ENCODE measurements at regions not wholly inside any gene's neighbourhood (a gene's known extent, or its start where the extent isn't known, plus 50 kb on each side); places are given as distances from the start of the nearest gene placed in this dataset.

- H3K9me3 ChIP-seq (ENCODE audit: insufficient read depth, low read length): no peaks in the 10 kb centered on the region
- no peak overlapping the region for H3K9ac ChIP-seq (ENCODE audit: insufficient read length, low read depth)
- no peak for DNase-seq (ENCODE audit: low read depth, low spot score)
- H3K4me3 ChIP-seq (ENCODE audit: insufficient read length, low read depth): no peak overlapping the region
- H3K27me3 ChIP-seq (ENCODE audit: insufficient read depth, insufficient read length): no peaks in the 10 kb centered on the region
- no peaks in the 10 kb centered on the region for H3K4me1 ChIP-seq (ENCODE audit: insufficient read depth, insufficient read length)
- TF ChIP-seq YY1 (IDR thresholded peaks at IDR 0.05; ENCODE audit: insufficient read depth, insufficient read length) (no peak), SUZ12 (IDR thresholded peaks at IDR 0.05; ENCODE audit: extremely low read depth, insufficient read depth, insufficient read length) (no peak), ZNF274 (IDR thresholded peaks at IDR 0.05; ENCODE audit: low read depth, low read length) (no peak)
- H3K36me3 ChIP-seq (ENCODE audit: insufficient read depth, insufficient read length, low read length): no peaks in the 10 kb centered on the region
These were observed 155.7 kb upstream of the ARHGAP20 start for GRCh38 chr11:110867951-110868350.

- Histone ChIP-seq H3K27me3 (ENCODE audit: insufficient read depth, insufficient read length) (no peaks in the 10 kb centered on the region), H3K36me3 (ENCODE audit: insufficient read depth, insufficient read length, low read length) (no peaks in the 10 kb centered on the region), H3K4me1 (ENCODE audit: insufficient read depth, insufficient read length) (no peaks in the 10 kb centered on the region), H3K9ac (ENCODE audit: insufficient read length, low read depth) (no peak overlapping the region), H3K4me3 (ENCODE audit: insufficient read length, low read depth) (no peak overlapping the region), H3K9me3 (ENCODE audit: insufficient read depth, low read length) (no peaks in the 10 kb centered on the region)
- no peak for TF ChIP-seq ZNF274 (IDR thresholded peaks at IDR 0.05; ENCODE audit: low read depth, low read length)
- TF ChIP-seq YY1 (IDR thresholded peaks at IDR 0.05; ENCODE audit: insufficient read depth, insufficient read length): no peak
- TF ChIP-seq SUZ12 (IDR thresholded peaks at IDR 0.05; ENCODE audit: extremely low read depth, insufficient read depth, insufficient read length): no peak
- no peak for DNase-seq (ENCODE audit: low read depth, low spot score)
These were observed 153.8 kb upstream of the ARHGAP20 start for GRCh38 chr11:110866081-110866480.

GRCh38 chr11:110862407-110862806 lies 150.2 kb upstream of the ARHGAP20 start:
- no peaks in the 10 kb centered on the region for H3K4me1 ChIP-seq (ENCODE audit: insufficient read depth, insufficient read length)
- DNase-seq (ENCODE audit: low read depth, low spot score): no peak
- no peak overlapping the region for H3K4me3 ChIP-seq (ENCODE audit: insufficient read length, low read depth)
- TF ChIP-seq ZNF274 (IDR thresholded peaks at IDR 0.05; ENCODE audit: low read depth, low read length) (no peak), SUZ12 (IDR thresholded peaks at IDR 0.05; ENCODE audit: extremely low read depth, insufficient read depth, insufficient read length) (no peak), YY1 (IDR thresholded peaks at IDR 0.05; ENCODE audit: insufficient read depth, insufficient read length) (no peak)
- no peaks in the 10 kb centered on the region for H3K27me3 ChIP-seq (ENCODE audit: insufficient read depth, insufficient read length)
- no peaks in the 10 kb centered on the region for H3K9me3 ChIP-seq (ENCODE audit: insufficient read depth, low read length)
- no peaks in the 10 kb centered on the region for H3K36me3 ChIP-seq (ENCODE audit: insufficient read depth, insufficient read length, low read length)
- H3K9ac ChIP-seq (ENCODE audit: insufficient read length, low read depth): no peak overlapping the region

- Histone ChIP-seq H3K4me3 (ENCODE audit: insufficient read length, low read depth) (no peak overlapping the region), H3K36me3 (ENCODE audit: insufficient read depth, insufficient read length, low read length) (no peaks in the 10 kb centered on the region), H3K9ac (ENCODE audit: insufficient read length, low read depth) (no peak overlapping the region), H3K27me3 (ENCODE audit: insufficient read depth, insufficient read length) (no peaks in the 10 kb centered on the region), H3K9me3 (ENCODE audit: insufficient read depth, low read length) (no peaks in the 10 kb centered on the region), H3K4me1 (ENCODE audit: insufficient read depth, insufficient read length) (no peaks in the 10 kb centered on the region)
- DNase-seq (ENCODE audit: low read depth, low spot score): no peak
- no peak for TF ChIP-seq YY1 (IDR thresholded peaks at IDR 0.05; ENCODE audit: insufficient read depth, insufficient read length)
- TF ChIP-seq ZNF274 (IDR thresholded peaks at IDR 0.05; ENCODE audit: low read depth, low read length): no peak
- TF ChIP-seq SUZ12 (IDR thresholded peaks at IDR 0.05; ENCODE audit: extremely low read depth, insufficient read depth, insufficient read length): no peak
These were observed 148.2 kb upstream of the ARHGAP20 start for GRCh38 chr11:110860461-110860860.

GRCh38 chr11:110859998-110860397 lies 147.8 kb upstream of the ARHGAP20 start:
- Histone ChIP-seq H3K4me1 (ENCODE audit: insufficient read depth, insufficient read length) (no peaks in the 10 kb centered on the region), H3K4me3 (ENCODE audit: insufficient read length, low read depth) (no peak overlapping the region), H3K9me3 (ENCODE audit: insufficient read depth, low read length) (no peaks in the 10 kb centered on the region), H3K27me3 (ENCODE audit: insufficient read depth, insufficient read length) (no peaks in the 10 kb centered on the region), H3K9ac (ENCODE audit: insufficient read length, low read depth) (no peak overlapping the region), H3K36me3 (ENCODE audit: insufficient read depth, insufficient read length, low read length) (no peaks in the 10 kb centered on the region)
- DNase-seq (ENCODE audit: low read depth, low spot score): no peak
- TF ChIP-seq YY1 (IDR thresholded peaks at IDR 0.05; ENCODE audit: insufficient read depth, insufficient read length): no peak
- TF ChIP-seq SUZ12 (IDR thresholded peaks at IDR 0.05; ENCODE audit: extremely low read depth, insufficient read depth, insufficient read length): no peak
- TF ChIP-seq ZNF274 (IDR thresholded peaks at IDR 0.05; ENCODE audit: low read depth, low read length): no peak

GRCh38 chr11:110859240-110859840 lies 147.1 kb upstream of the ARHGAP20 start:
- DNase-seq (ENCODE audit: low read depth, low spot score): no peak
- no peaks in the 10 kb centered on the region for H3K4me1 ChIP-seq (ENCODE audit: insufficient read depth, insufficient read length)
- no peak overlapping the region for H3K4me3 ChIP-seq (ENCODE audit: insufficient read length, low read depth)
- TF ChIP-seq YY1 (IDR thresholded peaks at IDR 0.05; ENCODE audit: insufficient read depth, insufficient read length) (no peak), SUZ12 (IDR thresholded peaks at IDR 0.05; ENCODE audit: extremely low read depth, insufficient read depth, insufficient read length) (no peak), ZNF274 (IDR thresholded peaks at IDR 0.05; ENCODE audit: low read depth, low read length) (no peak)
- no peak overlapping the region for H3K9ac ChIP-seq (ENCODE audit: insufficient read length, low read depth)
- no peaks in the 10 kb centered on the region for H3K9me3 ChIP-seq (ENCODE audit: insufficient read depth, low read length)
- no peaks in the 10 kb centered on the region for H3K36me3 ChIP-seq (ENCODE audit: insufficient read depth, insufficient read length, low read length)
- H3K27me3 ChIP-seq (ENCODE audit: insufficient read depth, insufficient read length): no peaks in the 10 kb centered on the region

GRCh38 chr11:110858547-110858921 lies 146.3 kb upstream of the ARHGAP20 start:
- H3K36me3 ChIP-seq (ENCODE audit: insufficient read depth, insufficient read length, low read length): no peaks in the 10 kb centered on the region

More at GRCh38 chr11:110858547-110858921, 146.3 kb upstream of the ARHGAP20 start:
- Histone ChIP-seq H3K9ac (ENCODE audit: insufficient read length, low read depth) (no peak overlapping the region), H3K4me3 (ENCODE audit: insufficient read length, low read depth) (no peak overlapping the region), H3K9me3 (ENCODE audit: insufficient read depth, low read length) (no peaks in the 10 kb centered on the region), H3K27me3 (ENCODE audit: insufficient read depth, insufficient read length) (no peaks in the 10 kb centered on the region), H3K4me1 (ENCODE audit: insufficient read depth, insufficient read length) (no peaks in the 10 kb centered on the region)
- DNase-seq (ENCODE audit: low read depth, low spot score): no peak
- TF ChIP-seq SUZ12 (IDR thresholded peaks at IDR 0.05; ENCODE audit: extremely low read depth, insufficient read depth, insufficient read length): no peak
- TF ChIP-seq ZNF274 (IDR thresholded peaks at IDR 0.05; ENCODE audit: low read depth, low read length): no peak
